Liver (tissue), 3 donors: ENCODE measurements at regions not wholly inside any gene's neighbourhood (a gene's known extent, or its start where the extent isn't known, plus 50 kb on each side); places are given as distances from the start of the nearest gene placed in this dataset.

Source experiments
- CTCF ChIP-seq: fragments of 150-350 bp; IDR thresholded peaks from 2 replicates; pipeline ENCODE4 v1.5.1; 2017; ENCODE audit warnings: improper control_type of control experiment, low read depth, low read length; ENCODE audit not compliant: missing input control
- REST ChIP-seq: IDR thresholded peaks from 2 replicates; pipeline ENCODE4 v1.6.1; 2016; ENCODE audit warnings: antibody characterized with exemption, mild to moderate bottlenecking
- TAF1 ChIP-seq: conservative IDR thresholded peaks from 2 replicates; pipeline ENCODE4 v1.6.1; 2016; ENCODE audit warnings: antibody characterized with exemption, mild to moderate bottlenecking
- donor health status: healthy.
- donor health status: healthy.

DNA sequence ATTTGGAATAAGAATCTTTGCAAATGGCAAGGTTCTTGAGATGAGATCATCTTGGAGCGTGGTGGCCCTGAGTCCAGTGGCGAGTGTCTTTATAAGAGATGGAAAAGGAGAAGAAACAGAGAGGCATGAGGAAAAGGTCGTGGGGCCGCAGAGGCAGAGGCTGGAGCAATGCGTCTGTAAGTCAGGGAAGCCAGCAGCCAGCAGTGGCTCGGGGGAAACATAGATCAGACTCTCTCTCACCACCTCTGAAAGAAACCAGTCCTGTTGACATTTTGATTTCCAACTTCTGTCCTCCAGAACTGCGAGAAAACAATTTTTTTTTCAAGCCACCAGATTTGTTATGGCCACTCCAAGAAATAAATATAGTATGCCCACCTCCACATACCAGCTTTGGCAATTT, 226.6 kb downstream of the TFAP2C start:
- TF ChIP-seq TAF1 (no peak), CTCF (no peak), REST (no peak)
